Bronchial epithelial cell (primary cell): ENCODE measurements at regions not wholly inside any gene's neighbourhood (a gene's known extent, or its start where the extent isn't known, plus 50 kb on each side); places are given as distances from the start of the nearest gene placed in this dataset.
"Not testable (repeated sequence)": the region's sequence is repeated elsewhere in the genome, so short reads cannot be mapped to it uniquely, and the experiment has no call there.

Experiments
- DNase-seq: peaks from one replicate; pipeline ENCODE4 v3.0.0-alpha.2; 2010; ENCODE audit warnings: low read depth
- FAIRE-seq: peaks from 2 replicates; lab custom pipeline; 2011; peaks lifted over from hg19 to GRCh38; lab: Jason Lieb, UNC
- H3K27me3 ChIP-seq: 2 replicates; pipeline ENCODE4 v1.5.1; 2011; ENCODE audit warnings: low read length; ENCODE audit not compliant: control insufficient read depth, insufficient read depth
- H3K36me3 ChIP-seq: 2 replicates; pipeline ENCODE4 v1.5.1; 2011; ENCODE audit warnings: low read length; ENCODE audit not compliant: control insufficient read depth, insufficient read depth
- H3K4me3 ChIP-seq: 2 replicates; pipeline ENCODE4 v1.5.1; 2011; ENCODE audit warnings: mild to moderate bottlenecking, low read depth, low read length, control low read depth
- CTCF ChIP-seq: IDR thresholded peaks from 2 replicates; pipeline ENCODE4 v1.5.1; 2011; ENCODE audit warnings: mild to moderate bottlenecking, moderate library complexity, low read length, control low read depth, inconsistent platforms; ENCODE audit not compliant: insufficient read depth, severe bottlenecking

- FAIRE-seq: no peak
- DNase-seq: no peak
- Histone ChIP-seq H3K36me3 (no peaks in the 10 kb centered on the region), H3K27me3 (no peaks in the 10 kb centered on the region), H3K4me3 (no peak overlapping the region)
- TF ChIP-seq CTCF: no peak
Measured at GRCh38 chr6:73980096-73980495, 284.1 kb downstream of the CD109 start.

GRCh38 chr6:73978330-73978729 lies 282.3 kb downstream of the CD109 start:
- FAIRE-seq (no peak), DNase-seq (no peak)
- Histone ChIP-seq H3K27me3 (no peaks in the 10 kb centered on the region), H3K36me3 (no peaks in the 10 kb centered on the region), H3K4me3 (no peak overlapping the region)
- no peak for TF ChIP-seq CTCF

- not testable (repeated sequence) for DNase-seq
Measured at GRCh38 chr6:73972518-73972917, 276.5 kb downstream of the CD109 start.

GRCh38 chr6:73969971-73970970 lies 274.3 kb downstream of the CD109 start:
- no peak overlapping the region for H3K4me3 ChIP-seq
- FAIRE-seq (no peak), DNase-seq (peak; percentile 70)
- H3K27me3 ChIP-seq: no peaks in the 10 kb centered on the region
- peak; percentile 62 for TF ChIP-seq CTCF
- H3K36me3 ChIP-seq: no peaks in the 10 kb centered on the region

More at GRCh38 chr6:73972518-73972917, 276.5 kb downstream of the CD109 start:
- not testable (repeated sequence) for H3K27me3 ChIP-seq, FAIRE-seq, H3K36me3 ChIP-seq, H3K4me3 ChIP-seq

- no peak overlapping the region for H3K4me3 ChIP-seq
- no peak for TF ChIP-seq CTCF
- no peaks in the 10 kb centered on the region for H3K36me3 ChIP-seq
- H3K27me3 ChIP-seq: no peaks in the 10 kb centered on the region
- DNase-seq (no peak), FAIRE-seq (no peak)
Measured at GRCh38 chr6:73968221-73968757, 272.3 kb downstream of the CD109 start.

- TF ChIP-seq CTCF: no peak
- no peak for DNase-seq
- Histone ChIP-seq H3K36me3 (no peaks in the 10 kb centered on the region), H3K27me3 (no peaks in the 10 kb centered on the region), H3K4me3 (no peak overlapping the region)
- FAIRE-seq: no peak
Measured at GRCh38 chr6:73965539-73966029, 269.6 kb downstream of the CD109 start.
